ENCODE measurements at regions not wholly inside any gene's neighbourhood (a gene's known extent, or its start where the extent isn't known, plus 50 kb on each side); places are given as distances from the start of the nearest gene placed in this dataset.
A peak's percentile ranks its signal among the peaks of the same experiment; 100 is the strongest.

- H2BK120ac ChIP-seq (ENCODE audit: insufficient read depth, low read length, poor library complexity), result no peak overlapping the region
- H3K9me3 ChIP-seq (ENCODE audit: insufficient read depth, low read depth, low read length), result no peaks in the 10 kb centered on the region
- H3K4me3 ChIP-seq (ENCODE audit: low read depth, low read length), result no peak overlapping the region
- H4K12ac ChIP-seq (ENCODE audit: low read depth, low read length), result no peak overlapping the region
- H3K23ac ChIP-seq (ENCODE audit: low read length), result no peak overlapping the region
- no peaks in the 10 kb centered on the region for H3K79me2 ChIP-seq (ENCODE audit: control insufficient read depth, insufficient read depth, low read length, poor library complexity)
- no peaks in the 10 kb centered on the region for H3K79me1 ChIP-seq (ENCODE audit: low read length)
- H3K9ac ChIP-seq (ENCODE audit: low read length), result no peak overlapping the region
- no peak for DNase-seq
- no peak overlapping the region for H2AK5ac ChIP-seq (ENCODE audit: low read length)
- H4K91ac ChIP-seq (ENCODE audit: low read depth, low read length), result no peak overlapping the region
- no CpG with 5 or more reads among the region's 2 CpGs for WGBS (ENCODE audit: extremely low coverage, insufficient coverage, insufficient read length)
- H2BK12ac ChIP-seq (ENCODE audit: low read length), result no peak overlapping the region
- no peak overlapping the region for H3K14ac ChIP-seq (ENCODE audit: low read length)
- H3K4ac ChIP-seq (ENCODE audit: low read depth, low read length), result no peak overlapping the region
- no peaks in the 10 kb centered on the region for H3K36me3 ChIP-seq (ENCODE audit: control insufficient read depth in 1 of 2, insufficient read depth in 2 of 2, low read length in 2 of 2)
- H3K27ac ChIP-seq (ENCODE audit: low read depth, low read length), result no peak overlapping the region
- no peak overlapping the region for H4K8ac ChIP-seq (ENCODE audit: low read depth, low read length)
- H3K4me2 ChIP-seq (ENCODE audit: low read length), result no peak overlapping the region
- no peak overlapping the region for H2AFZ ChIP-seq (ENCODE audit: insufficient read depth, low read length, poor library complexity)
- H2BK5ac ChIP-seq (ENCODE audit: low read depth, low read length, poor library complexity), result no peak overlapping the region
- H3K4me1 ChIP-seq (ENCODE audit: control insufficient read depth in 1 of 2, insufficient read depth in 2 of 2, low read length in 2 of 2), result peaks cover 0 to 3% of the 10 kb centered on the region in 2 experiments
- H3K27me3 ChIP-seq (ENCODE audit: insufficient read depth, low read length), result no peaks in the 10 kb centered on the region
- no peak overlapping the region for H3K18ac ChIP-seq (ENCODE audit: low read length)
Observed at GRCh38 chr3:76035117-76035516, 249.8 kb upstream of the ZNF717 start.

- WGBS (ENCODE audit: extremely low coverage, insufficient coverage, insufficient read length), result no CpG with 5 or more reads among the region's 2 CpGs
- H3K9ac ChIP-seq (ENCODE audit: low read length), result no peak overlapping the region
Observed at GRCh38 chr3:76038949-76039348, 253.6 kb upstream of the ZNF717 start.

GRCh38 chr3:76039431-76039830 is 254.1 kb upstream of the ZNF717 start:
- Histone ChIP-seq H2BK5ac (ENCODE audit: low read depth, low read length, poor library complexity) (no peak overlapping the region), H4K91ac (ENCODE audit: low read depth, low read length) (no peak overlapping the region), H2AFZ (ENCODE audit: insufficient read depth, low read length, poor library complexity) (no peak overlapping the region), H3K4ac (ENCODE audit: low read depth, low read length) (no peak overlapping the region), H3K36me3 (ENCODE audit: control insufficient read depth in 1 of 2, insufficient read depth in 2 of 2, low read length in 2 of 2) (no peaks in the 10 kb centered on the region), H4K8ac (ENCODE audit: low read depth, low read length) (no peak overlapping the region), H3K4me1 (ENCODE audit: control insufficient read depth in 1 of 2, insufficient read depth in 2 of 2, low read length in 2 of 2) (peaks cover 0 to 3% of the 10 kb centered on the region in 2 experiments), H3K79me1 (ENCODE audit: low read length) (no peaks in the 10 kb centered on the region), H3K4me3 (ENCODE audit: low read depth, low read length) (no peak overlapping the region), H3K18ac (ENCODE audit: low read length) (no peak overlapping the region), H3K9me3 (ENCODE audit: insufficient read depth, low read depth, low read length) (no peaks in the 10 kb centered on the region), H3K9ac (ENCODE audit: low read length) (no peak overlapping the region), H3K79me2 (ENCODE audit: control insufficient read depth, insufficient read depth, low read length, poor library complexity) (no peaks in the 10 kb centered on the region), H2BK12ac (ENCODE audit: low read length) (no peak overlapping the region), H4K12ac (ENCODE audit: low read depth, low read length) (no peak overlapping the region), H3K27me3 (ENCODE audit: insufficient read depth, low read length) (no peaks in the 10 kb centered on the region), H3K23ac (ENCODE audit: low read length) (no peak overlapping the region), H3K14ac (ENCODE audit: low read length) (no peak overlapping the region), H3K4me2 (ENCODE audit: low read length) (no peak overlapping the region), H2BK120ac (ENCODE audit: insufficient read depth, low read length, poor library complexity) (no peak overlapping the region), H2AK5ac (ENCODE audit: low read length) (no peak overlapping the region), H3K27ac (ENCODE audit: low read depth, low read length) (no peak overlapping the region)
- no peak for DNase-seq

More at GRCh38 chr3:76038949-76039348, 253.6 kb upstream of the ZNF717 start:
- H3K36me3 ChIP-seq (ENCODE audit: control insufficient read depth in 1 of 2, insufficient read depth in 2 of 2, low read length in 2 of 2), result no peaks in the 10 kb centered on the region
- H3K23ac ChIP-seq (ENCODE audit: low read length), result no peak overlapping the region
- no peak overlapping the region for H3K18ac ChIP-seq (ENCODE audit: low read length)
- H3K4me1 ChIP-seq (ENCODE audit: control insufficient read depth in 1 of 2, insufficient read depth in 2 of 2, low read length in 2 of 2), result peaks cover 0 to 3% of the 10 kb centered on the region in 2 experiments
- H3K79me1 ChIP-seq (ENCODE audit: low read length), result no peaks in the 10 kb centered on the region
- no peaks in the 10 kb centered on the region for H3K27me3 ChIP-seq (ENCODE audit: insufficient read depth, low read length)
- H3K4me3 ChIP-seq (ENCODE audit: low read depth, low read length), result no peak overlapping the region
- DNase-seq, result no peak
- no peak overlapping the region for H2BK5ac ChIP-seq (ENCODE audit: low read depth, low read length, poor library complexity)
- H3K27ac ChIP-seq (ENCODE audit: low read depth, low read length), result no peak overlapping the region
- no peaks in the 10 kb centered on the region for H3K79me2 ChIP-seq (ENCODE audit: control insufficient read depth, insufficient read depth, low read length, poor library complexity)
- H3K4ac ChIP-seq (ENCODE audit: low read depth, low read length), result no peak overlapping the region
- no peaks in the 10 kb centered on the region for H3K9me3 ChIP-seq (ENCODE audit: insufficient read depth, low read depth, low read length)
- H2BK12ac ChIP-seq (ENCODE audit: low read length), result no peak overlapping the region
- no peak overlapping the region for H4K12ac ChIP-seq (ENCODE audit: low read depth, low read length)
- H2AK5ac ChIP-seq (ENCODE audit: low read length), result no peak overlapping the region
- H4K91ac ChIP-seq (ENCODE audit: low read depth, low read length), result no peak overlapping the region
- no peak overlapping the region for H3K14ac ChIP-seq (ENCODE audit: low read length)
- no peak overlapping the region for H3K4me2 ChIP-seq (ENCODE audit: low read length)
- H2AFZ ChIP-seq (ENCODE audit: insufficient read depth, low read length, poor library complexity), result no peak overlapping the region
- H4K8ac ChIP-seq (ENCODE audit: low read depth, low read length), result no peak overlapping the region
- H2BK120ac ChIP-seq (ENCODE audit: insufficient read depth, low read length, poor library complexity), result no peak overlapping the region

- Histone ChIP-seq H3K14ac (ENCODE audit: low read length) (no peak overlapping the region), H4K91ac (ENCODE audit: low read depth, low read length) (no peak overlapping the region), H3K9ac (ENCODE audit: low read length) (no peak overlapping the region), H2AFZ (ENCODE audit: insufficient read depth, low read length, poor library complexity) (no peak overlapping the region), H3K79me1 (ENCODE audit: low read length) (no peaks in the 10 kb centered on the region), H3K36me3 (ENCODE audit: control insufficient read depth in 1 of 2, insufficient read depth in 2 of 2, low read length in 2 of 2) (no peaks in the 10 kb centered on the region), H4K12ac (ENCODE audit: low read depth, low read length) (no peak overlapping the region), H3K27me3 (ENCODE audit: insufficient read depth, low read length) (no peaks in the 10 kb centered on the region), H3K27ac (ENCODE audit: low read depth, low read length) (no peak overlapping the region), H4K8ac (ENCODE audit: low read depth, low read length) (no peak overlapping the region), H2BK120ac (ENCODE audit: insufficient read depth, low read length, poor library complexity) (no peak overlapping the region), H3K9me3 (ENCODE audit: insufficient read depth, low read depth, low read length) (no peaks in the 10 kb centered on the region), H3K4ac (ENCODE audit: low read depth, low read length) (no peak overlapping the region), H2AK5ac (ENCODE audit: low read length) (no peak overlapping the region), H3K4me2 (ENCODE audit: low read length) (no peak overlapping the region), H3K23ac (ENCODE audit: low read length) (no peak overlapping the region), H2BK5ac (ENCODE audit: low read depth, low read length, poor library complexity) (no peak overlapping the region), H3K79me2 (ENCODE audit: control insufficient read depth, insufficient read depth, low read length, poor library complexity) (no peaks in the 10 kb centered on the region), H2BK12ac (ENCODE audit: low read length) (no peak overlapping the region), H3K18ac (ENCODE audit: low read length) (no peak overlapping the region), H3K4me1 (ENCODE audit: control insufficient read depth in 1 of 2, insufficient read depth in 2 of 2, low read length in 2 of 2) (no peaks in the 10 kb centered on the region), H3K4me3 (ENCODE audit: low read depth, low read length) (no peak overlapping the region)
- DNase-seq, result peak in 1 of 2 donors; percentile 59
- WGBS (ENCODE audit: extremely low coverage, insufficient coverage, insufficient read length), result no CpG with 5 or more reads among the region's 1 CpG
Observed at GRCh38 chr3:76040946-76041345, 255.6 kb upstream of the ZNF717 start.
